ENCODE measurements at regions not wholly inside any gene's neighbourhood (a gene's known extent, or its start where the extent isn't known, plus 50 kb on each side); places are given as distances from the start of the nearest gene placed in this dataset.

- no peak for DNase-seq
These were observed 55.7 kb upstream of the CLNK start for GRCh38 chr4:10740251-10740650.

GRCh38 chr4:10738826-10739489 lies 54.4 kb upstream of the CLNK start:
- DNase-seq, result no peak

- DNase-seq, result no peak
These were observed 52.8 kb upstream of the CLNK start for GRCh38 chr4:10737337-10737736.

GRCh38 chr4:10736895-10737294 lies 52.3 kb upstream of the CLNK start:
- DNase-seq, result no peak

GRCh38 chr4:10736266-10736665 lies 51.7 kb upstream of the CLNK start:
- DNase-seq, result no peak

- DNase-seq, result no peak
These were observed 50.1 kb upstream of the CLNK start for GRCh38 chr4:10734697-10735096.
